ENCODE measurements at regions not wholly inside any gene's neighbourhood (a gene's known extent, or its start where the extent isn't known, plus 50 kb on each side); places are given as distances from the start of the nearest gene placed in this dataset.

GRCh38 chrX:39258331-39258730, 457.1 kb downstream of the MID1IP1 start:
- no peak for DNase-seq (ENCODE audit: low read depth)
- no peaks in the 10 kb centered on the region for H3K27me3 ChIP-seq (ENCODE audit: control insufficient read depth, insufficient read depth, low read length)
- no peaks in the 10 kb centered on the region for H3K36me3 ChIP-seq (ENCODE audit: control insufficient read depth, insufficient read depth, low read length)
- no peak for TF ChIP-seq CTCF (IDR thresholded peaks at IDR 0.05; ENCODE audit: insufficient read depth, low read length, poor library complexity, severe bottlenecking)
- no peak overlapping the region for H3K4me3 ChIP-seq (ENCODE audit: low read depth, low read length)

- Histone ChIP-seq H3K27me3 (ENCODE audit: control insufficient read depth, insufficient read depth, low read length) (no peaks in the 10 kb centered on the region), H3K4me3 (ENCODE audit: low read depth, low read length) (no peak overlapping the region), H3K36me3 (ENCODE audit: control insufficient read depth, insufficient read depth, low read length) (no peaks in the 10 kb centered on the region)
- TF ChIP-seq CTCF (IDR thresholded peaks at IDR 0.05; ENCODE audit: insufficient read depth, low read length, poor library complexity, severe bottlenecking): no peak
- no peak for DNase-seq (ENCODE audit: low read depth)
These were observed 459.7 kb downstream of the MID1IP1 start for GRCh38 chrX:39260965-39261364.

GRCh38 chrX:39261446-39262147, 460.3 kb downstream of the MID1IP1 start:
- H3K27me3 ChIP-seq (ENCODE audit: control insufficient read depth, insufficient read depth, low read length): no peaks in the 10 kb centered on the region
- peak; percentile 49 for DNase-seq (ENCODE audit: low read depth)
- H3K4me3 ChIP-seq (ENCODE audit: low read depth, low read length): no peak overlapping the region
- peak; percentile 47 for TF ChIP-seq CTCF (IDR thresholded peaks at IDR 0.05; ENCODE audit: insufficient read depth, low read length, poor library complexity, severe bottlenecking)
- H3K36me3 ChIP-seq (ENCODE audit: control insufficient read depth, insufficient read depth, low read length): no peaks in the 10 kb centered on the region

GRCh38 chrX:39262641-39263040, 461.4 kb downstream of the MID1IP1 start:
- no peak for DNase-seq (ENCODE audit: low read depth)

GRCh38 chrX:39264023-39264422, 462.8 kb downstream of the MID1IP1 start:
- no peak for TF ChIP-seq CTCF (IDR thresholded peaks at IDR 0.05; ENCODE audit: insufficient read depth, low read length, poor library complexity, severe bottlenecking)
- DNase-seq (ENCODE audit: low read depth): no peak

More at GRCh38 chrX:39262641-39263040, 461.4 kb downstream of the MID1IP1 start:
- Histone ChIP-seq H3K27me3 (ENCODE audit: control insufficient read depth, insufficient read depth, low read length) (no peaks in the 10 kb centered on the region), H3K4me3 (ENCODE audit: low read depth, low read length) (no peak overlapping the region), H3K36me3 (ENCODE audit: control insufficient read depth, insufficient read depth, low read length) (no peaks in the 10 kb centered on the region)
- TF ChIP-seq CTCF (IDR thresholded peaks at IDR 0.05; ENCODE audit: insufficient read depth, low read length, poor library complexity, severe bottlenecking): no peak

GRCh38 chrX:39267176-39267575, 465.9 kb downstream of the MID1IP1 start:
- Histone ChIP-seq H3K4me3 (ENCODE audit: low read depth, low read length) (no peak overlapping the region), H3K36me3 (ENCODE audit: control insufficient read depth, insufficient read depth, low read length) (no peaks in the 10 kb centered on the region), H3K27me3 (ENCODE audit: control insufficient read depth, insufficient read depth, low read length) (no peaks in the 10 kb centered on the region)
- TF ChIP-seq CTCF (IDR thresholded peaks at IDR 0.05; ENCODE audit: insufficient read depth, low read length, poor library complexity, severe bottlenecking): no peak
- no peak for DNase-seq (ENCODE audit: low read depth)

More at GRCh38 chrX:39264023-39264422, 462.8 kb downstream of the MID1IP1 start:
- no peak overlapping the region for H3K4me3 ChIP-seq (ENCODE audit: low read depth, low read length)
- H3K36me3 ChIP-seq (ENCODE audit: control insufficient read depth, insufficient read depth, low read length): no peaks in the 10 kb centered on the region
- H3K27me3 ChIP-seq (ENCODE audit: control insufficient read depth, insufficient read depth, low read length): no peaks in the 10 kb centered on the region
